Activated T-helper 17 cell treated with anti-CD3 and anti-CD28 coated beads, Interleukin-2, amount 50 U/mL, for 72 hours (primary cell): ENCODE measurements at regions not wholly inside any gene's neighbourhood (a gene's known extent, or its start where the extent isn't known, plus 50 kb on each side); places are given as distances from the start of the nearest gene placed in this dataset.

ENCODE experiments used
- ATAC-seq: fragments of 150-1000 bp; cut with Tn5 transposase; replicated peaks from 2 replicates; pipeline ENCODE4 v1.10.0; 2021; ENCODE audit warnings: mild to moderate bottlenecking, moderate library complexity
- H3K27ac Mint-ChIP-seq: one replicate; pipeline ENCODE4 v1.8.0; 2022; ENCODE audit warnings: mixed read lengths
- H3K27me3 Mint-ChIP-seq: one replicate; pipeline ENCODE4 v1.8.0; 2022; ENCODE audit warnings: mixed read lengths
- H3K36me3 Mint-ChIP-seq: one replicate; pipeline ENCODE4 v1.8.0; 2022; ENCODE audit warnings: low read depth, mild to moderate bottlenecking, mixed read lengths
- H3K4me1 Mint-ChIP-seq: one replicate; pipeline ENCODE4 v1.8.0; 2022; ENCODE audit warnings: mixed read lengths
- H3K4me3 Mint-ChIP-seq: one replicate; pipeline ENCODE4 v1.8.0; 2022; ENCODE audit warnings: mild to moderate bottlenecking, mixed read lengths
- H3K9me3 Mint-ChIP-seq: one replicate; pipeline ENCODE4 v1.8.0; 2022; ENCODE audit warnings: mixed read lengths

DNA sequence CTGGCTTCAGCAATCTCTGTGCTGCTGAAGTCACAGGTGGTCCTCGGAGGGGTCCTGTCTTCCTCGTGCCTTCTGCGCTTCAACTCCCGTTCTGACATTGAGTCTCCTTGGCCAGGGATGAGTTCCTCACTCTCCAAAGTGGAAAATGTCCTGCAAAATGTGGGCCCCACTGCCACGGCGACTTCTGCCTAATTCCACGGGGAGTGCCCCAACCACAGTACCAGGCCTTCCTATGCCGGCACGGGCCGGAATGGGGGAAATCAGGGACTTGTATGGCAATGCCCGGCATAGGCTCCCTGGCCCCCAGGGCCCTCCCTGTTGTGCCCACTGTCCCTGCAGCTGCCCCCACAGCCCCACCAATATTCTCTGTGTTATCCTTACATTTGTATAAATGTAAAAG is 420.5 kb downstream of the TCERG1L start:
- peaks cover 8% of the 10 kb centered on the region for H3K27me3 Mint-ChIP-seq
- no peaks in the 10 kb centered on the region for H3K36me3 Mint-ChIP-seq
- no peak for ATAC-seq

DNA sequence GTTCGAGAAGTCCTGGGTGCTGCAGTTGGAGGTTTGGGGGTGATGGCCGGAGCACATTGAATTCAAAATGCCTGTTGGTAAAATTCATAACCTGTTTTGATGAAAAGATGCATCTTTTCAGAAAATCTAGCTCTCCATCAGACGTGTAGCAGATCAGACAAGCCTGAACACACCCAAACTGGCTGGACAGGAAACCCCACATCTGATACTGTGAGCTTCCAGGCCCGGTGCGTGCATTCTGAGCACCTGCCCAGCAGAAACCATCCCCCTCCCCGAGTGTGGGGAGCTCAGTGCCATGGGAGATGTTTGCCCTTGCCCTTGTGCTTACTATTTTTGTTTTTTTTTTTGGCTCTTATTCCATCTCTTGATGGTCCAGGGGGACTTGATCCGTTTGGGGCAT is 417.1 kb downstream of the TCERG1L start:
- Mint-ChIP-seq H3K9me3 (no peaks in the 10 kb centered on the region), H3K27ac (no peak overlapping the region), H3K27me3 (peaks cover 3% of the 10 kb centered on the region), H3K4me3 (no peak overlapping the region), H3K36me3 (no peaks in the 10 kb centered on the region), H3K4me1 (no peaks in the 10 kb centered on the region)
- no peak for ATAC-seq

More for the DNA sequence above, 420.5 kb downstream of the TCERG1L start:
- Mint-ChIP-seq H3K4me1 (no peaks in the 10 kb centered on the region), H3K27ac (no peak overlapping the region), H3K4me3 (no peak overlapping the region), H3K9me3 (no peaks in the 10 kb centered on the region)

DNA sequence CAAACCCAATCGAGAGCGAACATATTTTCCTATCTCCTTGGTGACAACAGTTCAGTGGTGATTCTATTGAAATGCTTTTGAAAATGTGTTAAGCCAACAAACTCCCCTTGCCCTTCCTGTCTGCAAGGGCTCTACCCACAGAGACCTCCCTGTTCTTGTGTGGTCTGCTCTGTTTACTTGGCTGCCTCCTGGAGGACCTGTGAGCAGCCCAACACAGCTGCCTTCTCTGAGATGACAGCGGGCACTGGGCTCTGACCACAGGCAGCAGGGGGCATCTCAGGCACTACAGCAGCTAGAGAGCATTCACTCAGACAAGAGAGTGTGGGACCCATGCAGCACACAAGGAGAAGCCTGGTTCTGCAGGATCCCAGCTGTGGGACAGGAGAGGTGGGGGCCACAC is 416.4 kb downstream of the TCERG1L start:
- no peaks in the 10 kb centered on the region for H3K36me3 Mint-ChIP-seq
- no peaks in the 10 kb centered on the region for H3K4me1 Mint-ChIP-seq
- peaks cover 3% of the 10 kb centered on the region for H3K27me3 Mint-ChIP-seq
- ATAC-seq, result no peak
- H3K4me3 Mint-ChIP-seq, result no peak overlapping the region
- no peaks in the 10 kb centered on the region for H3K9me3 Mint-ChIP-seq
- H3K27ac Mint-ChIP-seq, result no peak overlapping the region

DNA sequence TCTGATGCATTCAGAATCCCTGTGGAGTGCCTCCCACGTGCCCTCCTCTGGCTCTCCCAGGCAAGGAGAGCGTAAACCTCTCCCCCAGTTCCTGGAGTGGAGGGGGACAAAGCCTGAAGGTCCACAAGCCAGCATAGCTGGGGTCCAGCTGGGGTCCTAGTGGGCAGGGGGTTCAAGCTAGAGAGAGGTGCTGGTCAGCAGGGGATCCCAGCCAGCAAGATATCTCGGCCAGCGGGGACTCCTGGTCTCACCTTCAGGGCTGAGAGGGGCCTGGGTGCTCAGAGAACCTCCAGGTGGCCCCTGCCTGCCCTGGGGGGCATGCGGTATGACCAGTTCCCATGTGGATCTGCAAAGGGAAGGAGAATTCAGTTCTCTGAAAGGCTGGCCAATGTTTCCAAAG is 413.7 kb downstream of the TCERG1L start:
- Mint-ChIP-seq H3K27me3 (peaks cover 3% of the 10 kb centered on the region), H3K9me3 (no peaks in the 10 kb centered on the region), H3K4me3 (no peak overlapping the region), H3K4me1 (no peaks in the 10 kb centered on the region), H3K36me3 (no peaks in the 10 kb centered on the region), H3K27ac (no peak overlapping the region)
- ATAC-seq, result no peak

DNA sequence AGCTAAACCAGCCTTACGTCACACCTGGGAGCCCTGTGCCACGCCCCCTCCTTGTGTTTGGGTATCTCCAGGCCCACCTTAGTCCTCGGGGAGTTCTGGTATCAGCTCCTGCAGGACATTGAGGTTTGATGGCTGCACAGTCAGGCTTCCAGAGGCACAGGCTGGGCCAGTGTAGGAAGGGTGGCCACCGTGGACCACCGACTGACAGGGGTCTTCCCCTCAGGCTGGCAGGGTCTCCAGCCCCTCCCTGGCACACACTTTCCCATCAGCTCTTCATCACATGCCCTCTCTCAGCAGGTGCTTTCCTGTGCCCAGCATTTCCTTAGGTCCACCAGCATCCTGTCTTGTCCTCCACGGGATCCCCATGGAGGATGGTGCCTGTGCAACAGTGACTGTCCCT is 413.1 kb downstream of the TCERG1L start:
- H3K36me3 Mint-ChIP-seq, result no peaks in the 10 kb centered on the region
- H3K4me3 Mint-ChIP-seq, result no peak overlapping the region
- no peak for ATAC-seq
- no peaks in the 10 kb centered on the region for H3K4me1 Mint-ChIP-seq
- no peaks in the 10 kb centered on the region for H3K9me3 Mint-ChIP-seq
- H3K27ac Mint-ChIP-seq, result no peak overlapping the region
- H3K27me3 Mint-ChIP-seq, result peaks cover 3% of the 10 kb centered on the region

DNA sequence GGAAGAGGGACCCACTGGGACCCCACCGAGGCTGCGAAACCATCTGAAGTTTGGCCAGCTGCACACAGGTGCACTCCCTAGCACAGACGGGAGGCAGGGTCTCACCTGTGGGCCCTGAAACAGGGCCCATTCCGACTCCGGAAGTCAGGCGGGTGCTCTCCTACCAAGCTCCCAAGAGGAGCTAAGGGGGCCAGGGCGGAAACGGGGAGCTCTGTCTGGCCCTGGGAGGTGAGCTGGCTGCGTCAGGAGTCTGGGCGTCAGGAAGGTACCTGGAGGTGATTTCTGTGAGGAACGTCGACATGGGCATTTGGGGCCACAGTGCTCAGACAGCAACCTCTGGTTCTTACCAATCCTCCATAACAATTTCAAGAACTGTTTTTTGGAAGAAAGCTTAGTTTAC is 411.7 kb downstream of the TCERG1L start:
- peaks cover 3% of the 10 kb centered on the region for H3K27me3 Mint-ChIP-seq
- no peaks in the 10 kb centered on the region for H3K4me1 Mint-ChIP-seq
- no peak overlapping the region for H3K4me3 Mint-ChIP-seq
- no peaks in the 10 kb centered on the region for H3K36me3 Mint-ChIP-seq
- no peak overlapping the region for H3K27ac Mint-ChIP-seq
- ATAC-seq, result no peak
- H3K9me3 Mint-ChIP-seq, result no peaks in the 10 kb centered on the region

DNA sequence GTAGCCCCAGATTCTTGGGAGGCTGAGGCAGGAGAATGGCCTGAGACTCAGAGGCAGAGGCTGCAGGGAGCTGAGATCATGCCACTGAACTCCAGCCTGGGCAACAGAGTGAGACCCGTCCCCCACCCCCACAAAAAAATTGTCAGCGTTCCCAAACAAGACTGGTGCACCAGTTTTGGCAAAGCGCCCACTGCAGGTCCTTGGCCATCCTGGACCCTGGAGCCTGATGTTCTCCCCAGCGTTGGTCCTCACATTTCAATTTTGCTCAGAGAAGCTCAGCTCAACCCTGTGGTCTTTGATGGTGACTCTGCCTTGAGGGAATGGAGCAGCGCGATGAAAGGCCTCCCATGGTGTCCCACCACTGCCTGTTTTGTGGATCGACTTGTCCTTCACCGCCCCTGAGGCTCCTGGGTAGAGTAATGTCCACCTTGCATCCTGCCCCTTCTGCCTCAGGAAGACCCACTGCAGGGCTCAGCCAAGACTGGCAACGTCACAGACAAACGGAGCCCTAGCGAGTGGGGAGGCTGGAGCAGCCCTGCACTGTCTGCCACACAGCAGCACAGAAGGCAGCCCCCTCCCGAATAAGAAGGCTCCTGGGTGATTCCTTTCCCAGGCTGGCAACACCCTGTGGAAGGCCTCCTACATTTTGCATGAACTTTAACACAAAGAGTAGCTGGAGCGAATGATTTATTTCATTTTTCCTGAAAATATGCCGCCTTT is 410.9 kb downstream of the TCERG1L start:
- H3K9me3 Mint-ChIP-seq, result no peaks in the 10 kb centered on the region
- ATAC-seq, result no peak
- H3K4me1 Mint-ChIP-seq, result no peaks in the 10 kb centered on the region
- H3K27me3 Mint-ChIP-seq, result peaks cover under 1% of the 10 kb centered on the region
- no peak overlapping the region for H3K27ac Mint-ChIP-seq
- no peaks in the 10 kb centered on the region for H3K36me3 Mint-ChIP-seq
- H3K4me3 Mint-ChIP-seq, result no peak overlapping the region

DNA sequence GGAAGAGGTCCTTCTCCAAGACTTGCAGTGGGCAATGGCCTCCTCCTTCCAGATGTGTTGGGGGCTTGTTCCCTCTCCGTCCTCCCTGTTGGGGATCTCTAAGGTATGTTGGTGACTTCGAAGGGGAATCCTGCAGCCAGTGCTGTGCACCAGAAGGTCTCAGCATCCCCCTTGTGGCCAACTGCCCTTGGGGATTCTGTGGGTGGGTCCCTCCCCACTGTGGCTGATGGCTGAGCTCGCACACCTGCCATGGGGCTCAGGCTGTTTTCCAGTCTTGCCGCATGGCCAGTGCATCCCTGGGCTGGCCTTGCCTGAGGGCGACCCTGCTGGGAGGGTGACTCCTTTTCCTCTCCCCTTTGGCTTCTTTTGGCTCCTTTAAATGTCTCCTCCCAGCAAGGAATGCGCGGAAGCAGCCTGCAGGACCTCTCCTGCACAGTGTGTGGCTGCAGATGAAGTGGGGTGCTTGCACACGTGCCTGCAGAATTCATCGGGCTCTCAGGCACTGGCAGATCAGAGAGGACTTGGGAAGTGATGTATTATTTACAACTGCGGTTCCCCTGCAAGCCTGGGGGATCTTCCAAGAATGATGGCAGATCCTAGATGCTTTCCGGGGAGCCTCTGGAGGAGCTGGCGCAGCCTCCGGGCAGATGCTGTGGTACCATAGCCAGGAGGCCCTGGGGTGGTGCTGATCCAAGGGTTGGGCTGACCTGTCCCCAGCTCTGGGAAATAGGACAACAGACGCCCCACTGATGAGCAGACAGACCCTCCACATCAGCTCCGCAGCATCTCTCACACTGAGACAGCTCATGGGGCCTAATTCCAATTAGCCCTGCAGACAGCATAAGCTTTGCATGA is 410.0 kb downstream of the TCERG1L start:
- ATAC-seq, result no peak
- Mint-ChIP-seq H3K9me3 (no peaks in the 10 kb centered on the region), H3K27me3 (no peaks in the 10 kb centered on the region), H3K36me3 (no peaks in the 10 kb centered on the region), H3K4me3 (no peak overlapping the region), H3K27ac (no peak overlapping the region), H3K4me1 (no peaks in the 10 kb centered on the region)

GRCh38 chr10:130902471-130902870 is 409.1 kb downstream of the TCERG1L start:
- no peaks in the 10 kb centered on the region for H3K27me3 Mint-ChIP-seq
- H3K4me1 Mint-ChIP-seq, result no peaks in the 10 kb centered on the region
- no peak for ATAC-seq
- H3K36me3 Mint-ChIP-seq, result no peaks in the 10 kb centered on the region
- no peak overlapping the region for H3K4me3 Mint-ChIP-seq
- no peaks in the 10 kb centered on the region for H3K9me3 Mint-ChIP-seq
- no peak overlapping the region for H3K27ac Mint-ChIP-seq

- no peak overlapping the region for H3K4me3 Mint-ChIP-seq
- no peaks in the 10 kb centered on the region for H3K4me1 Mint-ChIP-seq
- no peaks in the 10 kb centered on the region for H3K27me3 Mint-ChIP-seq
- no peak overlapping the region for H3K27ac Mint-ChIP-seq
- H3K36me3 Mint-ChIP-seq, result no peaks in the 10 kb centered on the region
- no peaks in the 10 kb centered on the region for H3K9me3 Mint-ChIP-seq
- ATAC-seq, result no peak
These were observed 408.6 kb downstream of the TCERG1L start for GRCh38 chr10:130902929-130903328.

DNA sequence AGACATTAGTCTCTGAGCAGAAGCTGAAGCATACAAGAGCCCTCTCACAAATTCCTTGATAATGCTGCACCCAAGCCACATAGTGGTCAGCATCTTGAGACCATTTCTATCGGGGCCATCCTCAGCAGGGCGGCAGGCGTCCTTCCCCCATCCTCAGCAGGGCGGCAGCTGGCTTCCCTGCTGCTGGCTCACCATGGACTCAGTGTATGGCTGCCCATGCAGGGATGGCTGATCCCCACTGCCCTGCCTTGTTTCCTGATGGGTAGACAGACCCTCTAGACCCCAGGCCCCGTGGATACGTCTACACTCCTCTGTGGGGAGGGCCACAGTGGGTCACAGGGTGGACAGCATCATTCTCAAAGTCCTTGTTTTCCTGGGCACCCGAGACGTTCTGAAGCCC is 406.8 kb downstream of the TCERG1L start:
- ATAC-seq, result no peak
- H3K4me1 Mint-ChIP-seq, result no peaks in the 10 kb centered on the region
- H3K27me3 Mint-ChIP-seq, result no peaks in the 10 kb centered on the region
- H3K36me3 Mint-ChIP-seq, result no peaks in the 10 kb centered on the region
- no peak overlapping the region for H3K4me3 Mint-ChIP-seq
- H3K9me3 Mint-ChIP-seq, result no peaks in the 10 kb centered on the region
- H3K27ac Mint-ChIP-seq, result no peak overlapping the region

DNA sequence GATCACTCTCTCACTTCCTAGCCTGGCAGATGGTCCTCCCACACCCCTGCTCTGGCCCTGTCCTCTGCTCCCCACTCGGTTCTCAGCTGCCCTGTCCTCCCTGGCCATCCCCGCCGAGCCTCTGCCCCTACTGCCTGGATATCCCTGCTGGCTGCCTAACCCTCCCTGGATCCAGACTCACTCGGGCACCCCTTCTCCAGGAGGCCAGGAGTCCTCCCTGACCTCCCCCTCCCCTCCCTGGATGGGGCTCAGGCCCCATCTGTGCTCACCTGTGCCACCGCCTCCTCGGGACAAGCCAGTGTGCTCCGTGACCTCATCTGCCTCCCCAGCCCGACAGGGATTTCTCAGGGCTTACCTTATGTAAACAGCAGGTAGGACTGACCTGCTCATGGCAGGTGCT is 406.1 kb downstream of the TCERG1L start:
- ATAC-seq, result no peak
- Mint-ChIP-seq H3K4me1 (no peaks in the 10 kb centered on the region), H3K9me3 (no peaks in the 10 kb centered on the region), H3K27ac (no peak overlapping the region), H3K4me3 (no peak overlapping the region), H3K36me3 (no peaks in the 10 kb centered on the region), H3K27me3 (no peaks in the 10 kb centered on the region)

GRCh38 chr10:130905921-130906320 is 405.6 kb downstream of the TCERG1L start:
- no peaks in the 10 kb centered on the region for H3K4me1 Mint-ChIP-seq
- no peak for ATAC-seq
- no peaks in the 10 kb centered on the region for H3K9me3 Mint-ChIP-seq
- no peak overlapping the region for H3K27ac Mint-ChIP-seq
- H3K36me3 Mint-ChIP-seq, result no peaks in the 10 kb centered on the region
- no peak overlapping the region for H3K4me3 Mint-ChIP-seq
- no peaks in the 10 kb centered on the region for H3K27me3 Mint-ChIP-seq

DNA sequence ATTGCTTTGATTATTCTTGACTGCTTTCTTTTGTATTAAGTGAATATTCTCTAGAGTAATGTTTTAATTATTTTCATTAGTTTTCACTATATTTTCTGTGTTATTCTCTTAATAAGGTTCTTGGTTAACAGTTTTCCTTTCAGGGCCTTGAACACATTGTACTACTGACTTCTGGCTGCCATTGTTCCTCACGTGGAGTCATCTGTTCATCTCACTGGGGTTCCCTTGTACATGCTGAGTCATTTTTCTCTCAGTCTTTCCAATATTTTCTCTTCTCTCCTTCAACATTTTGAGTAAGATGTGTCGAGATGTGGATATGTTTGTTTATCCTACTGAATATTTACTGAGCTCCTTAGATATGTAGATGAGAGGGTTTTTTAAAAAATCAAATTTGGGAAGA is 400.7 kb downstream of the TCERG1L start:
- Mint-ChIP-seq H3K27ac (no peak overlapping the region), H3K4me3 (no peak overlapping the region), H3K9me3 (peaks cover 10% of the 10 kb centered on the region), H3K27me3 (no peaks in the 10 kb centered on the region), H3K36me3 (no peaks in the 10 kb centered on the region), H3K4me1 (no peaks in the 10 kb centered on the region)
- no peak for ATAC-seq

GRCh38 chr10:130913844-130914243 is 397.7 kb downstream of the TCERG1L start:
- no peak overlapping the region for H3K4me3 Mint-ChIP-seq
- no peaks in the 10 kb centered on the region for H3K27me3 Mint-ChIP-seq
- no peaks in the 10 kb centered on the region for H3K4me1 Mint-ChIP-seq
- H3K9me3 Mint-ChIP-seq, result peaks cover 13% of the 10 kb centered on the region
- ATAC-seq, result no peak
- no peaks in the 10 kb centered on the region for H3K36me3 Mint-ChIP-seq
- H3K27ac Mint-ChIP-seq, result no peak overlapping the region
